SK-N-SH treated with all-trans-retinoic acid at 6 μM for 48 hours (cell line): ENCODE measurements at regions not wholly inside any gene's neighbourhood (a gene's known extent, or its start where the extent isn't known, plus 50 kb on each side); places are given as distances from the start of the nearest gene placed in this dataset.

Source experiments
- ARNTL ChIP-seq: fragments of 450-650 bp; formaldehyde crosslinking; IDR thresholded peaks from 2 replicates; pipeline ENCODE4 v1.5.0; 2020; ENCODE audit warnings: low read depth, mild to moderate bottlenecking, moderate library complexity, borderline replicate concordance
- ESRRG ChIP-seq: fragments of 250-450 bp; sonication (Bioruptor Pico); IDR thresholded peaks from 2 replicates; pipeline ENCODE4 v1.6.1; 2021; ENCODE audit warnings: mild to moderate bottlenecking
- GLIS3 ChIP-seq: fragments of 250-450 bp; sonication (Bioruptor Pico); IDR thresholded peaks from 2 replicates; pipeline ENCODE4 v1.5.0; 2020; ENCODE audit warnings: mild to moderate bottlenecking, moderate library complexity
- ISL1 ChIP-seq: fragments of 250-450 bp; sonication (Bioruptor Pico); IDR thresholded peaks from 2 replicates; pipeline ENCODE4 v2.1.2; 2022; ENCODE audit warnings: mild to moderate bottlenecking, moderate library complexity
- RARB ChIP-seq: fragments of 250-450 bp; sonication (Bioruptor Pico); IDR thresholded peaks from 2 replicates; pipeline ENCODE4 v1.8.0; 2021; ENCODE audit warnings: mild to moderate bottlenecking, moderate library complexity
- SNAI2 ChIP-seq: fragments of 250-450 bp; sonication (Bioruptor Pico); IDR thresholded peaks from 2 replicates; pipeline ENCODE4 v1.5.0; 2020; ENCODE audit warnings: mild to moderate bottlenecking, moderate library complexity
- ZFP30 ChIP-seq: fragments of 450-650 bp; formaldehyde crosslinking; IDR thresholded peaks from 2 replicates; pipeline ENCODE4 v1.5.0; 2022; ENCODE audit warnings: mild to moderate bottlenecking, moderate library complexity
- ZNF565 ChIP-seq: fragments of 450-650 bp; formaldehyde crosslinking; conservative IDR thresholded peaks from 2 replicates; pipeline ENCODE4 v1.5.0; 2020; ENCODE audit warnings: low read depth, mild to moderate bottlenecking, moderate library complexity
- ZNF8 ChIP-seq: fragments of 450-650 bp; formaldehyde crosslinking; IDR thresholded peaks from 2 replicates; pipeline ENCODE4 v1.5.0; 2020; ENCODE audit warnings: mild to moderate bottlenecking, moderate library complexity
- TF ChIP-seq, protein P1 (sequence below): fragments of 250-450 bp; sonication (Bioruptor Pico); IDR thresholded peaks from 2 replicates; pipeline ENCODE4 v1.8.0; 2021; ENCODE audit warnings: low read depth, mild to moderate bottlenecking, moderate library complexity, borderline replicate concordance
- TF ChIP-seq, protein P2 (sequence below): fragments of 250-450 bp; sonication (Bioruptor Pico); IDR thresholded peaks from 2 replicates; pipeline ENCODE4 v1.5.0; 2020; ENCODE audit warnings: mild to moderate bottlenecking, moderate library complexity

DNA sequence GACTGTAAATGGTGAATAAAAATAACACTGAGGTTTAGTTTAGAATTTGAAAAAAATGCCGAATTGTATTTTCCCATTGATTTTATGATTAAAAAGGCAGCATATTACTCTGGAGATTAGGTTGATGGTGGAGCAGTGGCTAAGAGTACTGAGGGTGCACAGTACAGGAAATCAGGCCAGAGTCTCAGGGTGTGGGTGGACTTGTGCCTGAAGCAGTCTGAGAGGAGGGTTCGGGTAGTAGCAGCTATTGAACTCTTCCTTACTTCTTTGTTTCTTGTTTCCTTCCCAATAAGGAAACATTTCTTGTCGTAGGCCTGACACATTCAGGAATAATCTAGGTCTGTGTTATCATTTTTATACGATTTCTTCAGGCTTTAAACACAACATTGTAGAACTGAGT, 319.0 kb upstream of the MBL2 start:
- no peak for TF ChIP-seq ZNF565 (CRISPR knock-in tag)
- no peak for TF ChIP-seq RARB
- no peak for TF ChIP-seq SNAI2
- TF ChIP-seq, protein P1, sequence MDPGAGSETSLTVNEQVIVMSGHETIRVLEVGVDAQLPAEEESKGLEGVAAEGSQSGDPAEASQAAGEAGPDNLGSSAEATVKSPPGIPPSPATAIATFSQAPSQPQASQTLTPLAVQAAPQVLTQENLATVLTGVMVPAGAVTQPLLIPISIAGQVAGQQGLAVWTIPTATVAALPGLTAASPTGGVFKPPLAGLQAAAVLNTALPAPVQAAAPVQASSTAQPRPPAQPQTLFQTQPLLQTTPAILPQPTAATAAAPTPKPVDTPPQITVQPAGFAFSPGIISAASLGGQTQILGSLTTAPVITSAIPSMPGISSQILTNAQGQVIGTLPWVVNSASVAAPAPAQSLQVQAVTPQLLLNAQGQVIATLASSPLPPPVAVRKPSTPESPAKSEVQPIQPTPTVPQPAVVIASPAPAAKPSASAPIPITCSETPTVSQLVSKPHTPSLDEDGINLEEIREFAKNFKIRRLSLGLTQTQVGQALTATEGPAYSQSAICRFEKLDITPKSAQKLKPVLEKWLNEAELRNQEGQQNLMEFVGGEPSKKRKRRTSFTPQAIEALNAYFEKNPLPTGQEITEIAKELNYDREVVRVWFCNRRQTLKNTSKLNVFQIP (CRISPR knock-in tag), result no peak
- TF ChIP-seq, protein P2, sequence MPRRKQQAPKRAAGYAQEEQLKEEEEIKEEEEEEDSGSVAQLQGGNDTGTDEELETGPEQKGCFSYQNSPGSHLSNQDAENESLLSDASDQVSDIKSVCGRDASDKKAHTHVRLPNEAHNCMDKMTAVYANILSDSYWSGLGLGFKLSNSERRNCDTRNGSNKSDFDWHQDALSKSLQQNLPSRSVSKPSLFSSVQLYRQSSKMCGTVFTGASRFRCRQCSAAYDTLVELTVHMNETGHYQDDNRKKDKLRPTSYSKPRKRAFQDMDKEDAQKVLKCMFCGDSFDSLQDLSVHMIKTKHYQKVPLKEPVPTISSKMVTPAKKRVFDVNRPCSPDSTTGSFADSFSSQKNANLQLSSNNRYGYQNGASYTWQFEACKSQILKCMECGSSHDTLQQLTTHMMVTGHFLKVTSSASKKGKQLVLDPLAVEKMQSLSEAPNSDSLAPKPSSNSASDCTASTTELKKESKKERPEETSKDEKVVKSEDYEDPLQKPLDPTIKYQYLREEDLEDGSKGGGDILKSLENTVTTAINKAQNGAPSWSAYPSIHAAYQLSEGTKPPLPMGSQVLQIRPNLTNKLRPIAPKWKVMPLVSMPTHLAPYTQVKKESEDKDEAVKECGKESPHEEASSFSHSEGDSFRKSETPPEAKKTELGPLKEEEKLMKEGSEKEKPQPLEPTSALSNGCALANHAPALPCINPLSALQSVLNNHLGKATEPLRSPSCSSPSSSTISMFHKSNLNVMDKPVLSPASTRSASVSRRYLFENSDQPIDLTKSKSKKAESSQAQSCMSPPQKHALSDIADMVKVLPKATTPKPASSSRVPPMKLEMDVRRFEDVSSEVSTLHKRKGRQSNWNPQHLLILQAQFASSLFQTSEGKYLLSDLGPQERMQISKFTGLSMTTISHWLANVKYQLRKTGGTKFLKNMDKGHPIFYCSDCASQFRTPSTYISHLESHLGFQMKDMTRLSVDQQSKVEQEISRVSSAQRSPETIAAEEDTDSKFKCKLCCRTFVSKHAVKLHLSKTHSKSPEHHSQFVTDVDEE, result no peak
- no peak for TF ChIP-seq ARNTL (CRISPR knock-in tag)
- TF ChIP-seq ZNF8 (CRISPR knock-in tag), result no peak
- no peak for TF ChIP-seq ISL1 (CRISPR knock-in tag)
- no peak for TF ChIP-seq GLIS3
- TF ChIP-seq ESRRG (CRISPR knock-in tag), result no peak
- no peak for TF ChIP-seq ZFP30 (CRISPR knock-in tag)
